ENCODE measurements at regions not wholly inside any gene's neighbourhood (a gene's known extent, or its start where the extent isn't known, plus 50 kb on each side); places are given as distances from the start of the nearest gene placed in this dataset.

- TF ChIP-seq CTCF (conservative IDR thresholded peaks at IDR 0.05; ENCODE audit: low read length) (no peak), EZH2phosphoT487 (IDR thresholded peaks at IDR 0.05; ENCODE audit: borderline replicate concordance) (no peak)
These were observed 97.1 kb downstream of the TMEM100 start for GRCh38 chr17:55625521-55625920.
